Testis (tissue), 2 donors: ENCODE measurements at regions not wholly inside any gene's neighbourhood (a gene's known extent, or its start where the extent isn't known, plus 50 kb on each side); places are given as distances from the start of the nearest gene placed in this dataset.

Source experiments
- POLR2A ChIP-seq: fragments of 450-650 bp; IDR thresholded peaks from one replicate; pipeline ENCODE4 v1.6.1; 2017; ENCODE audit warnings: antibody characterized with exemption, mild to moderate bottlenecking, moderate library complexity
- TF ChIP-seq, protein P1 (sequence below), 3 experiments: fragments of 450-650 bp in 2 of 3; fragments of 200-600 bp in 1 of 3; sonication (generic) in 1 of 3; IDR thresholded peaks; one replicate each; pipeline ENCODE4 v1.5.1; 2016 to 2019; ENCODE audit warnings: antibody characterized with exemption in 3 of 3, mild to moderate bottlenecking in 2 of 3, moderate library complexity in 1 of 3

DNA sequence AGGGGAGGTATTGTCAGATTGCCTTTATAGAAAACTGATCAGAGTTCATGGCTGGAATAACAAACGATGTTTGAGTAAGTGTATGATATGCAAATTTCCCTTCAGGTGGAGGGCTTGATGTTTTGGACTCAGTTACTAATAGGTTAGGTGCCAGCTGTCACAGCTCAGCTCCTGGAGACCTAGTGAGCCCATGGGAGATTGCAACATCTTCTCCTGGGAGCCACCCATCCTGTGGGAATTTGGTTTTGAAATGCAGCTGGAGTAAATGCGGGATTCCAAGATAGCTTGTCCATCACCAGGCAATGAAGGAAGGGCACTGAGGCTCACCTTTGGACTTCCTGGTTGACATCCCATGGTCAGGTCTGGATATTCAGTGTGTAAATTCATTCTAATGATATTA is 211.4 kb upstream of the NRIP1 start:
- TF ChIP-seq, protein P1, sequence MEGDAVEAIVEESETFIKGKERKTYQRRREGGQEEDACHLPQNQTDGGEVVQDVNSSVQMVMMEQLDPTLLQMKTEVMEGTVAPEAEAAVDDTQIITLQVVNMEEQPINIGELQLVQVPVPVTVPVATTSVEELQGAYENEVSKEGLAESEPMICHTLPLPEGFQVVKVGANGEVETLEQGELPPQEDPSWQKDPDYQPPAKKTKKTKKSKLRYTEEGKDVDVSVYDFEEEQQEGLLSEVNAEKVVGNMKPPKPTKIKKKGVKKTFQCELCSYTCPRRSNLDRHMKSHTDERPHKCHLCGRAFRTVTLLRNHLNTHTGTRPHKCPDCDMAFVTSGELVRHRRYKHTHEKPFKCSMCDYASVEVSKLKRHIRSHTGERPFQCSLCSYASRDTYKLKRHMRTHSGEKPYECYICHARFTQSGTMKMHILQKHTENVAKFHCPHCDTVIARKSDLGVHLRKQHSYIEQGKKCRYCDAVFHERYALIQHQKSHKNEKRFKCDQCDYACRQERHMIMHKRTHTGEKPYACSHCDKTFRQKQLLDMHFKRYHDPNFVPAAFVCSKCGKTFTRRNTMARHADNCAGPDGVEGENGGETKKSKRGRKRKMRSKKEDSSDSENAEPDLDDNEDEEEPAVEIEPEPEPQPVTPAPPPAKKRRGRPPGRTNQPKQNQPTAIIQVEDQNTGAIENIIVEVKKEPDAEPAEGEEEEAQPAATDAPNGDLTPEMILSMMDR (IDR thresholded peaks at IDR 0.05) = no peak
- no peak for TF ChIP-seq POLR2A
